HEK293T (cell line): ENCODE measurements at regions not wholly inside any gene's neighbourhood (a gene's known extent, or its start where the extent isn't known, plus 50 kb on each side); places are given as distances from the start of the nearest gene placed in this dataset.

ENCODE experiments used
- ELF4 ChIP-seq: fragments of 450-650 bp; IDR thresholded peaks from 2 replicates; pipeline ENCODE4 v1.6.1; 2017; ENCODE audit warnings: antibody characterized with exemption
- FOXA1 ChIP-seq: fragments of 450-650 bp; IDR thresholded peaks from 2 replicates; pipeline ENCODE4 v1.6.1; 2016; ENCODE audit warnings: mild to moderate bottlenecking
- FOXK2 ChIP-seq: fragments of 450-650 bp; IDR thresholded peaks from 2 replicates; pipeline ENCODE4 v1.6.1; 2016; ENCODE audit warnings: mild to moderate bottlenecking
- FOXM1 ChIP-seq: fragments of 450-650 bp; IDR thresholded peaks from 2 replicates; pipeline ENCODE4 v1.6.1; 2017; ENCODE audit warnings: mild to moderate bottlenecking, borderline replicate concordance
- SP1 ChIP-seq: fragments of 450-650 bp; IDR thresholded peaks from 2 replicates; pipeline ENCODE4 v1.6.1; 2017

DNA sequence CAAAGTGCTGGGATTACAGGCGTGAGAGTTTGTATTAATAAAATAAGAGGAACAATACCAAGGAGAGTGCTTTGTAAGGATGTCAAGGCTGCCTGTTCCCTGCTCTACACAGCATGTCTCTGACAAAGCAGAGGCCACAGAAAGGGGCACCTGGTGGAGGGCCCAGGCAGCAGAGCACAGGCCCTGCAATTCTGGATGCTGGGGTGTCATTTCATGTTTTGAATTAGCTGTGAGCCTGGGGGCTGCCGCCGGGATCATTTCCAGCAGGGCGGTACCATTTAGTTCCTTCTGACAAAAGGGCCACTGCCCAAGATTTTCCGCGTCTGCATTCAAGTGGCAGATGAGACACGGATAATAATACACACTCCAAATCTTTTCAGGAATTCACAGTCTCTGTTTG lies 396.9 kb downstream of the GADD45G start:
- TF ChIP-seq FOXA1, result no peak
- TF ChIP-seq FOXM1, result no peak
- no peak for TF ChIP-seq ELF4
- no peak for TF ChIP-seq FOXK2
- no peak for TF ChIP-seq SP1
